HepG2 (cell line): ENCODE measurements at regions not wholly inside any gene's neighbourhood (a gene's known extent, or its start where the extent isn't known, plus 50 kb on each side); places are given as distances from the start of the nearest gene placed in this dataset.

Experiments used
- CENPBD1 ChIP-seq: sonication (generic); formaldehyde crosslinking; IDR thresholded peaks from 2 replicates; pipeline ENCODE4 v1.8.0; 2022; ENCODE audit warnings: missing genetic modification reagents, low read depth, mild to moderate bottlenecking, borderline replicate concordance
- FOXK1 ChIP-seq: sonication (generic); formaldehyde crosslinking; IDR thresholded peaks from 2 replicates; pipeline ENCODE4 v1.4.0; 2020; ENCODE audit warnings: low read depth, missing genetic modification reagents, borderline replicate concordance
- GTF2F1 ChIP-seq: fragments of 150-350 bp; IDR thresholded peaks from 2 replicates; pipeline ENCODE4 v1.6.1; 2014; ENCODE audit warnings: low read length
- MAZ ChIP-seq, 2 experiments: sonication (generic) in 1 of 2; formaldehyde crosslinking in 1 of 2; IDR thresholded peaks; 2 replicates each; pipeline versions ENCODE4 v1.5.0 to v1.6.1; 2012 to 2020; ENCODE audit warnings: low read depth in 2 of 2, mild to moderate bottlenecking in 2 of 2, borderline replicate concordance in 1 of 2, improper control_type of control experiment in 1 of 2, low read length in 1 of 2, missing genetic modification reagents in 1 of 2, moderate library complexity in 1 of 2
- PRDM10 ChIP-seq: sonication (generic); formaldehyde crosslinking; IDR thresholded peaks from 2 replicates; pipeline ENCODE4 v1.4.0; 2020; ENCODE audit warnings: low read depth, missing genetic modification reagents
- SRSF1 ChIP-seq: fragments of 200-400 bp; formaldehyde crosslinking; optimal IDR thresholded peaks from 2 replicates; pipeline ENCODE3; 2017; ENCODE audit warnings: mild to moderate bottlenecking, low read depth, low read length, moderate library complexity
- SUZ12 ChIP-seq: fragments of 150-350 bp; IDR thresholded peaks from 2 replicates; pipeline ENCODE4 v1.6.1; 2014; ENCODE audit warnings: low read depth, low read length
- ZNF292 ChIP-seq: sonication (generic); formaldehyde crosslinking; IDR thresholded peaks from 2 replicates; pipeline ENCODE4 v1.8.1; 2022; ENCODE audit warnings: mild to moderate bottlenecking, low read depth, missing genetic modification reagents, borderline replicate concordance
- TF ChIP-seq, protein P1 (sequence below): sonication (generic); formaldehyde crosslinking; IDR thresholded peaks from 2 replicates; pipeline ENCODE4 v1.5.0; 2020; ENCODE audit warnings: mild to moderate bottlenecking, missing genetic modification reagents, moderate library complexity
- TF ChIP-seq, protein P2 (sequence below): sonication (generic); formaldehyde crosslinking; IDR thresholded peaks from 2 replicates; pipeline ENCODE4 v1.4.0; 2020; ENCODE audit warnings: missing genetic modification reagents
- TF ChIP-seq, protein P3 (sequence below), 2 experiments: IDR thresholded peaks; 2 replicates each; pipeline ENCODE4 v1.6.1; 2011 to 2012; ENCODE audit warnings: low read length in 2 of 2, borderline replicate concordance in 1 of 2, low read depth in 1 of 2, mild to moderate bottlenecking in 1 of 2, moderate library complexity in 1 of 2

- no peak for TF ChIP-seq SRSF1
- no peak for TF ChIP-seq CENPBD1 (CRISPR knock-in tag)
- TF ChIP-seq, protein P1, sequence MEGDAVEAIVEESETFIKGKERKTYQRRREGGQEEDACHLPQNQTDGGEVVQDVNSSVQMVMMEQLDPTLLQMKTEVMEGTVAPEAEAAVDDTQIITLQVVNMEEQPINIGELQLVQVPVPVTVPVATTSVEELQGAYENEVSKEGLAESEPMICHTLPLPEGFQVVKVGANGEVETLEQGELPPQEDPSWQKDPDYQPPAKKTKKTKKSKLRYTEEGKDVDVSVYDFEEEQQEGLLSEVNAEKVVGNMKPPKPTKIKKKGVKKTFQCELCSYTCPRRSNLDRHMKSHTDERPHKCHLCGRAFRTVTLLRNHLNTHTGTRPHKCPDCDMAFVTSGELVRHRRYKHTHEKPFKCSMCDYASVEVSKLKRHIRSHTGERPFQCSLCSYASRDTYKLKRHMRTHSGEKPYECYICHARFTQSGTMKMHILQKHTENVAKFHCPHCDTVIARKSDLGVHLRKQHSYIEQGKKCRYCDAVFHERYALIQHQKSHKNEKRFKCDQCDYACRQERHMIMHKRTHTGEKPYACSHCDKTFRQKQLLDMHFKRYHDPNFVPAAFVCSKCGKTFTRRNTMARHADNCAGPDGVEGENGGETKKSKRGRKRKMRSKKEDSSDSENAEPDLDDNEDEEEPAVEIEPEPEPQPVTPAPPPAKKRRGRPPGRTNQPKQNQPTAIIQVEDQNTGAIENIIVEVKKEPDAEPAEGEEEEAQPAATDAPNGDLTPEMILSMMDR (CRISPR knock-in tag), result no peak
- TF ChIP-seq, protein P2, sequence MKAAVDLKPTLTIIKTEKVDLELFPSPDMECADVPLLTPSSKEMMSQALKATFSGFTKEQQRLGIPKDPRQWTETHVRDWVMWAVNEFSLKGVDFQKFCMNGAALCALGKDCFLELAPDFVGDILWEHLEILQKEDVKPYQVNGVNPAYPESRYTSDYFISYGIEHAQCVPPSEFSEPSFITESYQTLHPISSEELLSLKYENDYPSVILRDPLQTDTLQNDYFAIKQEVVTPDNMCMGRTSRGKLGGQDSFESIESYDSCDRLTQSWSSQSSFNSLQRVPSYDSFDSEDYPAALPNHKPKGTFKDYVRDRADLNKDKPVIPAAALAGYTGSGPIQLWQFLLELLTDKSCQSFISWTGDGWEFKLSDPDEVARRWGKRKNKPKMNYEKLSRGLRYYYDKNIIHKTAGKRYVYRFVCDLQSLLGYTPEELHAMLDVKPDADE, result no peak
- no peak for TF ChIP-seq GTF2F1
- TF ChIP-seq ZNF292 (CRISPR knock-in tag), result no peak
- TF ChIP-seq FOXK1, result no peak
- no peak for TF ChIP-seq MAZ (IDR thresholded peaks at IDR 0.05; ENCODE audit: borderline replicate concordance, low read depth, low read length)
- no peak for TF ChIP-seq MAZ (CRISPR knock-in tag; IDR thresholded peaks at IDR 0.05; ENCODE audit: low read depth)
- no peak for TF ChIP-seq SUZ12
- TF ChIP-seq PRDM10 (CRISPR knock-in tag), result no peak
- TF ChIP-seq, protein P3, sequence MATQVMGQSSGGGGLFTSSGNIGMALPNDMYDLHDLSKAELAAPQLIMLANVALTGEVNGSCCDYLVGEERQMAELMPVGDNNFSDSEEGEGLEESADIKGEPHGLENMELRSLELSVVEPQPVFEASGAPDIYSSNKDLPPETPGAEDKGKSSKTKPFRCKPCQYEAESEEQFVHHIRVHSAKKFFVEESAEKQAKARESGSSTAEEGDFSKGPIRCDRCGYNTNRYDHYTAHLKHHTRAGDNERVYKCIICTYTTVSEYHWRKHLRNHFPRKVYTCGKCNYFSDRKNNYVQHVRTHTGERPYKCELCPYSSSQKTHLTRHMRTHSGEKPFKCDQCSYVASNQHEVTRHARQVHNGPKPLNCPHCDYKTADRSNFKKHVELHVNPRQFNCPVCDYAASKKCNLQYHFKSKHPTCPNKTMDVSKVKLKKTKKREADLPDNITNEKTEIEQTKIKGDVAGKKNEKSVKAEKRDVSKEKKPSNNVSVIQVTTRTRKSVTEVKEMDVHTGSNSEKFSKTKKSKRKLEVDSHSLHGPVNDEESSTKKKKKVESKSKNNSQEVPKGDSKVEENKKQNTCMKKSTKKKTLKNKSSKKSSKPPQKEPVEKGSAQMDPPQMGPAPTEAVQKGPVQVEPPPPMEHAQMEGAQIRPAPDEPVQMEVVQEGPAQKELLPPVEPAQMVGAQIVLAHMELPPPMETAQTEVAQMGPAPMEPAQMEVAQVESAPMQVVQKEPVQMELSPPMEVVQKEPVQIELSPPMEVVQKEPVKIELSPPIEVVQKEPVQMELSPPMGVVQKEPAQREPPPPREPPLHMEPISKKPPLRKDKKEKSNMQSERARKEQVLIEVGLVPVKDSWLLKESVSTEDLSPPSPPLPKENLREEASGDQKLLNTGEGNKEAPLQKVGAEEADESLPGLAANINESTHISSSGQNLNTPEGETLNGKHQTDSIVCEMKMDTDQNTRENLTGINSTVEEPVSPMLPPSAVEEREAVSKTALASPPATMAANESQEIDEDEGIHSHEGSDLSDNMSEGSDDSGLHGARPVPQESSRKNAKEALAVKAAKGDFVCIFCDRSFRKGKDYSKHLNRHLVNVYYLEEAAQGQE (IDR thresholded peaks at IDR 0.05; ENCODE audit: borderline replicate concordance in 1 of 2, low read depth in 1 of 2, low read length in 2 of 2), result no peak
Measured at GRCh38 chr21:22632176-22632575, 1634.0 kb downstream of the NCAM2 start.
